ENCODE measurements at regions not wholly inside any gene's neighbourhood (a gene's known extent, or its start where the extent isn't known, plus 50 kb on each side); places are given as distances from the start of the nearest gene placed in this dataset.

DNA sequence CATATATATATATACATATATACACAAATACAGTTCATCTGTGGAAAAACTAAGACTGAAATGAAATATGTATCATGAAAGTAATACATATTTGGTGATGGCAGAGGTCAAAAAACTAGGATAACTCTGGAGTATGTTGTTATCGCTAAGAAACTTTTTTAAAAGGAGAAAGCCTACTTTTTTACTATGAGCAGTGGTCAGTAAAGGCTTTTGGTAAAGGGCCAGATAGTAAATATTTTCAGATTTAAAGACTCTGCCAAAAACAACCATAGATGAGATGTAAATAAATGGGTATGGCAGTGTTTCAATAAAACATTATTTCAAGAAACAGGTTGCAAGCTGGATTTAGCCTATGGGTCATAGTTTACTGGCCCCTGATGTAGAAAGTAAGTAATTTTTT lies 93.8 kb upstream of the TGFBR2 start:
- H3K9me3 ChIP-seq (ENCODE audit: low read length), result no peaks in the 10 kb centered on the region
- no peak overlapping the region for H2AFZ ChIP-seq (ENCODE audit: low read depth, low read length)
- no peak overlapping the region for H3K4me3 ChIP-seq (ENCODE audit: low read length)
- no peaks in the 10 kb centered on the region for H3K27me3 ChIP-seq (ENCODE audit: insufficient read depth, low read depth, low read length)
- H4K20me1 ChIP-seq (ENCODE audit: insufficient read depth), result no peaks in the 10 kb centered on the region
- H3K79me2 ChIP-seq (replicated peaks; ENCODE audit: insufficient read depth, low read length), result no peaks in the 10 kb centered on the region
- no peaks in the 10 kb centered on the region for H3K9me2 ChIP-seq (ENCODE audit: insufficient read depth, low read length)
- no peak overlapping the region for H3K27ac ChIP-seq (ENCODE audit: low read length)
- H3K36me3 ChIP-seq (ENCODE audit: insufficient read depth, low read length), result no peaks in the 10 kb centered on the region
- H3K9ac ChIP-seq (ENCODE audit: low read length), result no peak overlapping the region
- H3K4me2 ChIP-seq (ENCODE audit: low read length), result no peak overlapping the region
- no peaks in the 10 kb centered on the region for H3F3A ChIP-seq (ENCODE audit: insufficient read depth, low read length, poor library complexity, severe bottlenecking)
- TF ChIP-seq RAD21 (conservative IDR thresholded peaks at IDR 0.05) (no peak), MXI1 (conservative IDR thresholded peaks at IDR 0.05; ENCODE audit: poor library complexity, severe bottlenecking) (no peak), EZH2 (IDR thresholded peaks at IDR 0.05; ENCODE audit: borderline replicate concordance, insufficient read depth, low read length, poor library complexity, severe bottlenecking) (no peak), SMC3 (conservative IDR thresholded peaks at IDR 0.05; ENCODE audit: poor library complexity) (no peak), POLR2AphosphoS5 (IDR thresholded peaks at IDR 0.05) (no peak), TAF1 (IDR thresholded peaks at IDR 0.05; ENCODE audit: low read depth) (no peak), EP300 (conservative IDR thresholded peaks at IDR 0.05; ENCODE audit: poor library complexity, severe bottlenecking) (no peak)
- TF ChIP-seq, protein P1, sequence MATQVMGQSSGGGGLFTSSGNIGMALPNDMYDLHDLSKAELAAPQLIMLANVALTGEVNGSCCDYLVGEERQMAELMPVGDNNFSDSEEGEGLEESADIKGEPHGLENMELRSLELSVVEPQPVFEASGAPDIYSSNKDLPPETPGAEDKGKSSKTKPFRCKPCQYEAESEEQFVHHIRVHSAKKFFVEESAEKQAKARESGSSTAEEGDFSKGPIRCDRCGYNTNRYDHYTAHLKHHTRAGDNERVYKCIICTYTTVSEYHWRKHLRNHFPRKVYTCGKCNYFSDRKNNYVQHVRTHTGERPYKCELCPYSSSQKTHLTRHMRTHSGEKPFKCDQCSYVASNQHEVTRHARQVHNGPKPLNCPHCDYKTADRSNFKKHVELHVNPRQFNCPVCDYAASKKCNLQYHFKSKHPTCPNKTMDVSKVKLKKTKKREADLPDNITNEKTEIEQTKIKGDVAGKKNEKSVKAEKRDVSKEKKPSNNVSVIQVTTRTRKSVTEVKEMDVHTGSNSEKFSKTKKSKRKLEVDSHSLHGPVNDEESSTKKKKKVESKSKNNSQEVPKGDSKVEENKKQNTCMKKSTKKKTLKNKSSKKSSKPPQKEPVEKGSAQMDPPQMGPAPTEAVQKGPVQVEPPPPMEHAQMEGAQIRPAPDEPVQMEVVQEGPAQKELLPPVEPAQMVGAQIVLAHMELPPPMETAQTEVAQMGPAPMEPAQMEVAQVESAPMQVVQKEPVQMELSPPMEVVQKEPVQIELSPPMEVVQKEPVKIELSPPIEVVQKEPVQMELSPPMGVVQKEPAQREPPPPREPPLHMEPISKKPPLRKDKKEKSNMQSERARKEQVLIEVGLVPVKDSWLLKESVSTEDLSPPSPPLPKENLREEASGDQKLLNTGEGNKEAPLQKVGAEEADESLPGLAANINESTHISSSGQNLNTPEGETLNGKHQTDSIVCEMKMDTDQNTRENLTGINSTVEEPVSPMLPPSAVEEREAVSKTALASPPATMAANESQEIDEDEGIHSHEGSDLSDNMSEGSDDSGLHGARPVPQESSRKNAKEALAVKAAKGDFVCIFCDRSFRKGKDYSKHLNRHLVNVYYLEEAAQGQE (IDR thresholded peaks at IDR 0.05; ENCODE audit: borderline replicate concordance), result no peak
- TF ChIP-seq, protein P2, sequence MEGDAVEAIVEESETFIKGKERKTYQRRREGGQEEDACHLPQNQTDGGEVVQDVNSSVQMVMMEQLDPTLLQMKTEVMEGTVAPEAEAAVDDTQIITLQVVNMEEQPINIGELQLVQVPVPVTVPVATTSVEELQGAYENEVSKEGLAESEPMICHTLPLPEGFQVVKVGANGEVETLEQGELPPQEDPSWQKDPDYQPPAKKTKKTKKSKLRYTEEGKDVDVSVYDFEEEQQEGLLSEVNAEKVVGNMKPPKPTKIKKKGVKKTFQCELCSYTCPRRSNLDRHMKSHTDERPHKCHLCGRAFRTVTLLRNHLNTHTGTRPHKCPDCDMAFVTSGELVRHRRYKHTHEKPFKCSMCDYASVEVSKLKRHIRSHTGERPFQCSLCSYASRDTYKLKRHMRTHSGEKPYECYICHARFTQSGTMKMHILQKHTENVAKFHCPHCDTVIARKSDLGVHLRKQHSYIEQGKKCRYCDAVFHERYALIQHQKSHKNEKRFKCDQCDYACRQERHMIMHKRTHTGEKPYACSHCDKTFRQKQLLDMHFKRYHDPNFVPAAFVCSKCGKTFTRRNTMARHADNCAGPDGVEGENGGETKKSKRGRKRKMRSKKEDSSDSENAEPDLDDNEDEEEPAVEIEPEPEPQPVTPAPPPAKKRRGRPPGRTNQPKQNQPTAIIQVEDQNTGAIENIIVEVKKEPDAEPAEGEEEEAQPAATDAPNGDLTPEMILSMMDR (IDR thresholded peaks at IDR 0.05; ENCODE audit: poor library complexity, severe bottlenecking), result no peak

DNA sequence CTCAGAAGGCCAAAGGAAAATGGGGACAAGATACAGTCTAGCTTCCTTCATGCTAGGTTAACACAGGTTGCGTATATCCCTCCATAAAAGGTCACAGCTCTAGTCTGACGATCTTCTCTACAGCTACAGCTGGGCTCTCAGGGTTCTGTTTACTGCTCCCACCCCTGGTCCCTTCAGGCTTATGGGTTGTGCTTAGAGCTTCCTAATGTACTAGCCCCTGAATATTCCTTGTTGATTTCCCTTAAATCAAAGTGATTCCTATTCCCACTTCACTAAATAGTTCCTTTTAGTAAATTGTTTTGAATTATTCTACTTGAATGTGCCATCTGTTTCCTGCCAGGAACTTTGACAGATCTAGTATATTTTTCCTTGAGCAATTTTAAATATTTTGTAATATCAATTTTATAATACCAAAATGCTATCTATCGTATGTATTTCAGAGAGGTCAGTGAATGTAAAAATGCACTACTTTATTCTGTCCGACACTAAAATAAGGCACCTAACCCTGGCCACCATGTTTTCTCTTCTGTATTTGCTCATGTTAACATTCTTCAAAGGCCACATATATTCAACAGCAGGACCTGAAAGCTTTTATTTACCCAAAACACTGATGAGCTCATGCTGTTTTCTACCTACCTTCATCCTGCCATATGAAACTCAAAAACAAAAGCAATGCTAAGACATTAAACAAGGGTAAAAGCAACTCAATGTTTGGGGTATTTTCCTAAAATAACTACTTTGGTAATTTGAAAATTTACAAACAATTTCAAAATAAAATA lies 92.8 kb upstream of the TGFBR2 start:
- H3K27ac ChIP-seq (ENCODE audit: low read length), result no peak overlapping the region
- H3K36me3 ChIP-seq (ENCODE audit: insufficient read depth, low read length), result no peaks in the 10 kb centered on the region
- no peaks in the 10 kb centered on the region for H3F3A ChIP-seq (ENCODE audit: insufficient read depth, low read length, poor library complexity, severe bottlenecking)
- H4K20me1 ChIP-seq (ENCODE audit: insufficient read depth), result no peaks in the 10 kb centered on the region
- no peaks in the 10 kb centered on the region for H3K9me3 ChIP-seq (ENCODE audit: low read length)
- H3K4me2 ChIP-seq (ENCODE audit: low read length), result no peak overlapping the region
- no peak overlapping the region for H3K4me3 ChIP-seq (ENCODE audit: low read length)
- TF ChIP-seq EP300 (conservative IDR thresholded peaks at IDR 0.05; ENCODE audit: poor library complexity, severe bottlenecking) (no peak), MXI1 (conservative IDR thresholded peaks at IDR 0.05; ENCODE audit: poor library complexity, severe bottlenecking) (no peak), RAD21 (conservative IDR thresholded peaks at IDR 0.05) (no peak), TAF1 (IDR thresholded peaks at IDR 0.05; ENCODE audit: low read depth) (no peak)
- TF ChIP-seq, protein P1 (IDR thresholded peaks at IDR 0.05; ENCODE audit: borderline replicate concordance), result no peak
- no peaks in the 10 kb centered on the region for H3K79me2 ChIP-seq (replicated peaks; ENCODE audit: insufficient read depth, low read length)
- no peak overlapping the region for H2AFZ ChIP-seq (ENCODE audit: low read depth, low read length)
- no peak overlapping the region for H3K9ac ChIP-seq (ENCODE audit: low read length)
- no peaks in the 10 kb centered on the region for H3K27me3 ChIP-seq (ENCODE audit: insufficient read depth, low read depth, low read length)
- H3K9me2 ChIP-seq (ENCODE audit: insufficient read depth, low read length), result no peaks in the 10 kb centered on the region

Measured in neural cell (in vitro differentiated cells).